Trophoblast cell (in vitro differentiated cells and primary cell): ENCODE measurements at regions not wholly inside any gene's neighbourhood (a gene's known extent, or its start where the extent isn't known, plus 50 kb on each side); places are given as distances from the start of the nearest gene placed in this dataset.

Experiments used
- DNase-seq, 2 donors: peaks; one replicate each; pipeline ENCODE4 v3.0.0-alpha.2; 2016
- H2AFZ ChIP-seq: 2 replicates; pipeline ENCODE4 v1.6.1; 2013; ENCODE audit warnings: low read length, moderate library complexity, mild to moderate bottlenecking; ENCODE audit not compliant: insufficient read depth, poor library complexity
- H2AK5ac ChIP-seq: 2 replicates; pipeline ENCODE4 v1.6.1; 2013; ENCODE audit warnings: mild to moderate bottlenecking, low read length
- H2BK120ac ChIP-seq: 2 replicates; pipeline ENCODE4 v1.6.1; 2013; ENCODE audit warnings: low read length, mild to moderate bottlenecking, moderate library complexity; ENCODE audit not compliant: insufficient read depth, poor library complexity
- H2BK12ac ChIP-seq: 2 replicates; pipeline ENCODE4 v1.6.1; 2013; ENCODE audit warnings: mild to moderate bottlenecking, low read length, moderate library complexity
- H2BK5ac ChIP-seq: 2 replicates; pipeline ENCODE4 v1.6.1; 2013; ENCODE audit warnings: low read length, low read depth, moderate library complexity, mild to moderate bottlenecking; ENCODE audit not compliant: poor library complexity
- H3K14ac ChIP-seq: 2 replicates; pipeline ENCODE4 v1.6.1; 2013; ENCODE audit warnings: mild to moderate bottlenecking, low read length
- H3K18ac ChIP-seq: 2 replicates; pipeline ENCODE4 v1.6.1; 2013; ENCODE audit warnings: mild to moderate bottlenecking, low read length
- H3K23ac ChIP-seq: 2 replicates; pipeline ENCODE4 v1.6.1; 2013; ENCODE audit warnings: low read length
- H3K27ac ChIP-seq: 2 replicates; pipeline ENCODE4 v1.5.1; 2013; ENCODE audit warnings: low read depth, mild to moderate bottlenecking, inconsistent platforms, low read length, moderate library complexity
- H3K27me3 ChIP-seq: 2 replicates; pipeline ENCODE4 v1.6.1; 2013; ENCODE audit warnings: inconsistent platforms, mild to moderate bottlenecking, low read length, moderate library complexity; ENCODE audit not compliant: insufficient read depth
- H3K36me3 ChIP-seq, 2 experiments: 1 replicate in 1 of 2; 2 replicates in 1 of 2; pipeline ENCODE4 v1.6.1; 2013; ENCODE audit warnings: low read length in 2 of 2, mild to moderate bottlenecking in 2 of 2, moderate library complexity in 1 of 2; ENCODE audit not compliant: insufficient read depth in 2 of 2, control insufficient read depth in 1 of 2
- H3K4ac ChIP-seq: 2 replicates; pipeline ENCODE4 v1.6.1; 2013; ENCODE audit warnings: low read depth, mild to moderate bottlenecking, low read length, moderate library complexity
- H3K4me1 ChIP-seq, 2 experiments: 1 replicate in 1 of 2; 2 replicates in 1 of 2; pipeline ENCODE4 v1.6.1; 2013; ENCODE audit warnings: low read length in 2 of 2, mild to moderate bottlenecking in 2 of 2, moderate library complexity in 1 of 2; ENCODE audit not compliant: insufficient read depth in 2 of 2, control insufficient read depth in 1 of 2
- H3K4me2 ChIP-seq: 2 replicates; pipeline ENCODE4 v1.6.1; 2013; ENCODE audit warnings: inconsistent platforms, mild to moderate bottlenecking, low read length, moderate library complexity
- H3K4me3 ChIP-seq: 2 replicates; pipeline ENCODE4 v1.5.1; 2013; ENCODE audit warnings: mild to moderate bottlenecking, low read depth, low read length, inconsistent platforms
- H3K79me1 ChIP-seq: one replicate; pipeline ENCODE4 v1.6.1; 2013; ENCODE audit warnings: low read length
- H3K79me2 ChIP-seq: 2 replicates; pipeline ENCODE4 v1.6.1; 2013; ENCODE audit warnings: low read length, mild to moderate bottlenecking; ENCODE audit not compliant: control insufficient read depth, insufficient read depth, poor library complexity
- H3K9ac ChIP-seq: 2 replicates; pipeline ENCODE4 v1.6.1; 2013; ENCODE audit warnings: mild to moderate bottlenecking, low read length
- H3K9me3 ChIP-seq: 2 replicates; pipeline ENCODE4 v1.6.1; 2013; ENCODE audit warnings: low read depth, mild to moderate bottlenecking, control low read depth, inconsistent platforms, low read length; ENCODE audit not compliant: insufficient read depth
- H4K12ac ChIP-seq: 2 replicates; pipeline ENCODE4 v1.6.1; 2013; ENCODE audit warnings: low read depth, mild to moderate bottlenecking, low read length, moderate library complexity
- H4K8ac ChIP-seq: 2 replicates; pipeline ENCODE4 v1.6.1; 2013; ENCODE audit warnings: low read depth, mild to moderate bottlenecking, low read length, moderate library complexity
- H4K91ac ChIP-seq: one replicate; pipeline ENCODE4 v1.6.1; 2013; ENCODE audit warnings: low read depth, mild to moderate bottlenecking, low read length, moderate library complexity
- WGBS: extraction: QIAGEN DNeasy Blood & Tissue Kit; methylation state at CpG from one replicate; pipeline ENCODE4 v1.1.7; 2013; ENCODE audit warnings: missing lambda C conversion rate; ENCODE audit not compliant: insufficient read length, insufficient coverage; ENCODE audit errors: extremely low coverage; 5-methylcytosine and 5-hydroxymethylcytosine counted together

DNA sequence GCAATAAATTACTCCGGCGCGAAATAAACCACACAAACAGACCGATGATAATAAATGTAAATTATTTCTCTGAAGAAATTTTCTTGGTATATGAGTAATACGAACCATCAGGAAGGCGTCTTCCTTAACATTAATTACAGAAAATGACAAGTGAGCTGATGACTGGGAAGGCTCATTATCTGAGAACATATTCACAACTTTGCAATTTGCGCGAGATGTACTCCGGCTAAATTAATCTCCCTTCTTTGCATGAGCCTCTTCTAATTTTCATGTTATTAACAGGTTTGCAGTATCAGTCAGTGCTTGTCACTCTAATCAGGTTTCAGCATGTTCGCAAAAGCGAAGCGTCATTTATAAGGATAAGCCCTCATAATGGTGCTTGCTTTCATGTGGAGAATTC, 218.9 kb upstream of the MVB12B start:
- no peak for DNase-seq
- no peaks in the 10 kb centered on the region for H3K79me1 ChIP-seq
- no peak overlapping the region for H4K91ac ChIP-seq
- no peak overlapping the region for H2BK5ac ChIP-seq
- no peak overlapping the region for H3K18ac ChIP-seq
- no peak overlapping the region for H3K14ac ChIP-seq
- H3K27ac ChIP-seq = no peak overlapping the region
- no peaks in the 10 kb centered on the region for H3K36me3 ChIP-seq
- H3K79me2 ChIP-seq = no peaks in the 10 kb centered on the region
- no peak overlapping the region for H4K8ac ChIP-seq
- H4K12ac ChIP-seq = no peak overlapping the region
- no peak overlapping the region for H2BK120ac ChIP-seq
- H2AFZ ChIP-seq = no peak overlapping the region
- H3K4me1 ChIP-seq = no peaks in the 10 kb centered on the region
- peaks cover 2% of the 10 kb centered on the region for H3K9me3 ChIP-seq
- WGBS = no CpG with 5 or more reads among the region's 12 CpGs
- no peak overlapping the region for H2BK12ac ChIP-seq
- no peaks in the 10 kb centered on the region for H3K27me3 ChIP-seq
- H3K4me2 ChIP-seq = no peak overlapping the region
- H3K4me3 ChIP-seq = no peak overlapping the region
- no peak overlapping the region for H3K23ac ChIP-seq
- no peak overlapping the region for H3K4ac ChIP-seq
- no peak overlapping the region for H3K9ac ChIP-seq
- H2AK5ac ChIP-seq = no peak overlapping the region

- Histone ChIP-seq H3K23ac (no peak overlapping the region), H2BK5ac (no peak overlapping the region)
Measured at GRCh38 chr9:126108240-126108639, 218.4 kb upstream of the MVB12B start.

GRCh38 chr9:126109575-126109974, 217.1 kb upstream of the MVB12B start:
- H3K4me3 ChIP-seq = no peak overlapping the region
- no peaks in the 10 kb centered on the region for H3K27me3 ChIP-seq
- no peak overlapping the region for H2BK12ac ChIP-seq
- no peak overlapping the region for H3K18ac ChIP-seq
- no peak overlapping the region for H3K4me2 ChIP-seq
- no peak overlapping the region for H3K27ac ChIP-seq
- H3K36me3 ChIP-seq = no peaks in the 10 kb centered on the region
- H3K79me2 ChIP-seq = no peaks in the 10 kb centered on the region
- no peaks in the 10 kb centered on the region for H3K4me1 ChIP-seq
- no peak overlapping the region for H2AK5ac ChIP-seq
- H4K12ac ChIP-seq = no peak overlapping the region
- H3K23ac ChIP-seq = no peak overlapping the region
- no peaks in the 10 kb centered on the region for H3K79me1 ChIP-seq
- H2BK120ac ChIP-seq = no peak overlapping the region
- H4K8ac ChIP-seq = no peak overlapping the region
- no peak overlapping the region for H4K91ac ChIP-seq
- H3K4ac ChIP-seq = no peak overlapping the region
- H3K9ac ChIP-seq = no peak overlapping the region
- no peak overlapping the region for H2BK5ac ChIP-seq
- no peak overlapping the region for H2AFZ ChIP-seq
- DNase-seq = no peak
- no peak overlapping the region for H3K14ac ChIP-seq
- peaks cover 2% of the 10 kb centered on the region for H3K9me3 ChIP-seq

More at GRCh38 chr9:126108240-126108639, 218.4 kb upstream of the MVB12B start:
- H3K4me2 ChIP-seq = no peak overlapping the region
- H3K27me3 ChIP-seq = no peaks in the 10 kb centered on the region
- no peak overlapping the region for H4K91ac ChIP-seq
- H3K4ac ChIP-seq = no peak overlapping the region
- H3K14ac ChIP-seq = no peak overlapping the region
- H4K12ac ChIP-seq = no peak overlapping the region
- no peaks in the 10 kb centered on the region for H3K79me2 ChIP-seq
- H3K79me1 ChIP-seq = no peaks in the 10 kb centered on the region
- H2AFZ ChIP-seq = no peak overlapping the region
- no peak overlapping the region for H3K18ac ChIP-seq
- H3K4me1 ChIP-seq = no peaks in the 10 kb centered on the region
- H2BK120ac ChIP-seq = no peak overlapping the region
- no peak overlapping the region for H3K27ac ChIP-seq
- DNase-seq = peak in 1 of 2 donors; percentile 32
- no peak overlapping the region for H2BK12ac ChIP-seq
- H3K9me3 ChIP-seq = peaks cover 2% of the 10 kb centered on the region
- no peak overlapping the region for H4K8ac ChIP-seq
- no peak overlapping the region for H3K4me3 ChIP-seq
- no peak overlapping the region for H3K9ac ChIP-seq
- no peak overlapping the region for H2AK5ac ChIP-seq
- no peaks in the 10 kb centered on the region for H3K36me3 ChIP-seq
- no CpG with 5 or more reads among the region's 11 CpGs for WGBS

DNA sequence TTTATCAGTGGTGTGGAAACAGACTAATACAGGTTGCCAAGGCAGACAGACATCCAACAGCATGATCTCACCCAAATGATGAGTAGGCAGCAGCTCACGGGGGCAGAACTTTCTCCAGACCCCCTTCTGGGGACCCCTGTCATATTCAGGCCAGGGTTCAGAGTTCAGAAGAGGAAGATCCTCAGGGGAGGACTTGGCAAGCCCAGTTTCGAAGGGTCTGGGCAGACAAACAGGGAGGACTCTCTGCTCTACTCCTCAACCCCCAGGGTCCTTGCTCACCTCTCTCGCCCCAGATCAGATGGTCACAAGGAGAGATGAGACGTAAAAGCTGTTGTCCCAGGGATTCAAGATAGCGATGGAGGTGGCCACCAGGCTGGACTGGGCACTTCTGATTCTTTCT, 215.1 kb upstream of the MVB12B start:
- H3K14ac ChIP-seq = no peak overlapping the region
- H3K79me2 ChIP-seq = no peaks in the 10 kb centered on the region
- no peak overlapping the region for H3K27ac ChIP-seq
- H2BK5ac ChIP-seq = no peak overlapping the region
- H4K12ac ChIP-seq = no peak overlapping the region
- no peak overlapping the region for H4K91ac ChIP-seq
- H3K9me3 ChIP-seq = peaks cover 2% of the 10 kb centered on the region
- DNase-seq = no peak
- no CpG with 5 or more reads among the region's 5 CpGs for WGBS
- H3K9ac ChIP-seq = no peak overlapping the region
- no peak overlapping the region for H3K4me3 ChIP-seq
- H3K79me1 ChIP-seq = no peaks in the 10 kb centered on the region
- no peaks in the 10 kb centered on the region for H3K36me3 ChIP-seq
- H2BK120ac ChIP-seq = no peak overlapping the region
- no peak overlapping the region for H3K4ac ChIP-seq
- H3K18ac ChIP-seq = no peak overlapping the region
- H2AFZ ChIP-seq = no peak overlapping the region
- H3K4me1 ChIP-seq = no peaks in the 10 kb centered on the region
- H4K8ac ChIP-seq = no peak overlapping the region
- H3K27me3 ChIP-seq = no peaks in the 10 kb centered on the region
- no peak overlapping the region for H3K23ac ChIP-seq
- H2AK5ac ChIP-seq = no peak overlapping the region
- no peak overlapping the region for H2BK12ac ChIP-seq
- H3K4me2 ChIP-seq = no peak overlapping the region
